T-helper 2 cell treated with Interferon-gamma antibody and Interleukin-4, amounts not matched to agents 100 ng/mL and 5 ng/mL, for 36 hours (primary cell): ENCODE measurements at regions not wholly inside any gene's neighbourhood (a gene's known extent, or its start where the extent isn't known, plus 50 kb on each side); places are given as distances from the start of the nearest gene placed in this dataset.

Experiments
- intact Hi-C: fragments of 100-400 bp; cut with micrococcal nuclease; formaldehyde crosslinking; loops from one replicate; pipeline ENCODE4 v1.15.1; 2023

- intact Hi-C loops = no loop called here
These were observed 200.6 kb upstream of the SFRP2 start for GRCh38 chr4:153989505-153989904.

- intact Hi-C loops = no loop called here
These were observed 199.8 kb upstream of the SFRP2 start for GRCh38 chr4:153988492-153989363.

DNA sequence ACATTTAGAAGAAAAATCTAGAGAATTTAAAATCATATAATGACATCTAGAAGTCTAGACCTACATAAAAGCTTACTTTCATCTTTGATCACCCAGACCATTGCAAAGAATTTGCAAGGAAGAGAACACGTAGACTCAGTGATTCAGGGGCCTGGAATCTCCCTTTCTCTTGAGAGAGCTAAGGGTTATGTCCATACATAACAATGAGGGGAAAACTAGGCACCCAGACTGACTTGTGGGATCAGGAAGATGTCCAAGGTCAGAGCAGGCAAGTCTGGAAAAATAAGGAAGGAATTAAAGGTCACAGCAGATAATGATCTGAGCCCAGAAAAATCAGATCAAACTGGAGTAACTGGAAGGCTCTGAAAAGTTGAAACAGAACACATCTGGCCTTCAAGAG, 198.4 kb upstream of the SFRP2 start:
- intact Hi-C loops = no loop called here

GRCh38 chr4:153976954-153977353, 188.1 kb upstream of the SFRP2 start:
- intact Hi-C loops = no loop called here

GRCh38 chr4:153974452-153974851, 185.6 kb upstream of the SFRP2 start:
- intact Hi-C loops = no loop called here

GRCh38 chr4:153973942-153974341, 185.1 kb upstream of the SFRP2 start:
- intact Hi-C loops = no loop called here

GRCh38 chr4:153971899-153972298, 183.0 kb upstream of the SFRP2 start:
- intact Hi-C loops = no loop called here

GRCh38 chr4:153970169-153970568, 181.3 kb upstream of the SFRP2 start:
- intact Hi-C loops = no loop called here

- intact Hi-C loops = no loop called here
These were observed 180.7 kb upstream of the SFRP2 start for GRCh38 chr4:153969542-153969941.

DNA sequence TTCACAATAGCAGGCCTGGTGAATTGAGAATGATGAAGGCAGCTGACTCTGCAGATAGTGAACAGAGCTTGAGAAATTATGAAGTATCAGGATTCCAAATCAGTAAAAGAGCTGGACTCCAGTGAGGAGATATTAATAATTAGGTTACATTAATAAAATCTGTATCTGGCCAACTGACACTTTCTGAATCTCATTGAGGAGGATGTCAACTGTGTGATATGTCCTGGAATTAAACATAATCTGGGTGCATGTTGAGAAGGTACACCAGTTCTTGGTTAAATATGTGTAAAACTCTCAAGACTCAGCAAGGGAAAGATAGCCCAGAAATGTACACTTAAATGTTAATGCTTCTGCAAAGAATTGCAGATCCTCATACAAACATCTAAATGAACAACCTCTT, 177.8 kb upstream of the SFRP2 start:
- intact Hi-C loops = no loop called here

GRCh38 chr4:153963216-153963615, 174.3 kb upstream of the SFRP2 start:
- intact Hi-C loops = no loop called here

DNA sequence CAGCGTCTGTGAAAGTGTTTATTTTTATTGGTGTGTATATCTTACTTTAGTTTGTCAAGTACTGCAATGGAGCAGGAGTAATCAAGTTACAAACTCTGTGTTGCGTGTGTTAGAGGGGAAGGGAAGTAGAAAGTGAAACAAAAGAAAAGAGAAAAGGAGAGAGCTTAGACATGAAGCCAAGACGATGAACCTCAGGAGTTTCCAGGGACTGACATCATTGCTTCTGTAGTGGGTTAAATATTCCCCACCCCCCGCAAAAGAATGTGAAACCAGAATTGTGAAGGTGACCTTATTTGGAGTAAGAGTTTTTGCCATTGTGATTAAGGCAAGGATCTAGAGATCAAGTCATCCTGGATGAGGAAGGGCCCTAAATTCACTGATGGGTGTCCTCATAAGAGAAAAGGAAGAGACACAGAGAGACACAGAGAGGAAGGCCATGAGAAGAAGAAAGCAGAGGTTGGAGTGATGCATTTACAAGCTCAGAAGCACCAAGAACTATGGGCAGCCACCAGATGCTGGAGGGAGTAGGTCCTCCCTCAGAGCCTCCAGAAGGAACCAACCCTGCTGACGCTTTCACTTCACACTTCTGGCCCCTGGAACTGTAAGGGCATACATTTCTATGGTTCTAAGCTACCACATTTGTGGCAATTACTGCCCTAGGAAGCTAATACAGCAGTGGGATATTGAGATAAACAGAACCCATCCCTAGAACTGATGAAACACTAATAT, 173.6 kb upstream of the SFRP2 start:
- intact Hi-C loops = no loop called here

DNA sequence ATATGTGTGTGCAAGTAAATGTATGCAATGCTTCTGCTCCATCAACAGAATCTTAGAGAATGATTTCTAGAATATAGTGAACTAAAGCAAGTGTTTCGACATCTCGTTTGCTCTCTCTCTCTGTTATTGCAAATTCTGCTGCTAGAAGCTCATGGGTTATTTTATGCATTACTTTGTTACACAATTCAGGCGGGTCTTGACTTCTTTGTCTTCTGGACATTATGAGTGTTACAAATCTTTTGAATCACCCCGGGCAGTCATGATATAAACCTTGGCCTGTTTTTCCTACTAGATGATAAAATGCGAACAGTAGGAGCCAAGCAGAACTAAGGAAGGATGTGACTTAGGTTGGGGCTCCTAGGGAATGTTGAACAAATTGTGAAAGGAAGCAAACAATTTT, 166.4 kb upstream of the SFRP2 start:
- intact Hi-C loops = no loop called here

DNA sequence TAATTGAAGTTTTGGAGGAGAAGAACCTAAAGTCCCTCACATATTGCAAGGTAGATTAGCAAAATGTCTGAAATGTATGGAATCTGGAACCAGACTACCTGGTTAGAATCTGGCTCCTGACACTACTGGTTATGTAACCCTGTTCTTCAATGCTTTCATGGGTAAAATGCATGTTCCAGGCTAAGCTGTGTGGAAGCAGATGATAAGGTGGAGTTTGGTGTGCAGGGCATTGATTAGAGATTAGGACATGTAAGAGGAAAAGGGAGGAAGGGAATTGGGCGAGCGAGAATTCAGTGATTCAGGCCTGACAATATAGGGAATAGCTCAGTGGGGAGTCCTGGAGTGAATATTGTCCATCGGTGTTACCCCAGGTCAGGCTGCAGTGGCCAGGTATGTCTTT, 165.8 kb upstream of the SFRP2 start:
- intact Hi-C loops = no loop called here

DNA sequence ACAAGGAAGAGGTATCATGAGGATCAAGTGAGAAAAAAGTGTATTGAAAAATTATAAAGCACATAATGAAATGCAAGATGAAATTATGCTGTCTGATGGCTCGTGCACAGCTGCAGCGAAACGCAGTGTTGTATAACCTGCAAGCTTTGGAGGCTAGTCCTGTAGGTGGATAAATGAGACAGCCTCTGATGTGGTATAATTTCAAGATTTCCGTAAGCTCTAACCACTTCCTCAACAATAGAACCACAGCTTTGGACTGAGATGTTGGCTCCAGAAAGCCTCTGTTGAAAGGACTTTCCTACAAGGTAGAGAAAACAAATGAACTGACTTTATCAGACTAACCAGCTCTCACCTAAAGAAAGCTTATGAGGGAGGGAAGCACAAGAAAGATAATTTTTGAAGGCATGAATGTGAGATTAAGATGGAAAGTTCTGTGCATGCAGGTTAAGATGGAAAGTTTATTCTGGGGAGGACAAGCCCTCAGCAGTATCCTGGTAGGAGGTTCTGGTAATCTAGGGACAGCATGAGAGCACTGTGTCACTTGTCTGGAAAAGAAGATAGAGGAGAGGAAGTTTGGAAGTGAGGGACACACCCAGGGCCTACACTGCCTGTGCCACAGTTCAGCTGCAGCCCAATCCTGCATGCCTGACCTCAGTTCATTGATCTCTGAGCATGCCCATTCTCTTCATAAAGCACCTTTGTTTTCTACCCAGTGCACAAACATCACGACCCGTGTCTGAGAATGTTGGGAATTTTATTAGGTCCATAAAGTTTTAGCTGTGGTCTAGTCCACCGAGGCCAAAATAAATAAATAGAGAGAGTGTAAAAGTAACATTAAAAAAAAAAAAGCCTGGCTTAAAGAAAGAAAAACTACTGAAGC, 161.5 kb upstream of the SFRP2 start:
- intact Hi-C loops = no loop called here

DNA sequence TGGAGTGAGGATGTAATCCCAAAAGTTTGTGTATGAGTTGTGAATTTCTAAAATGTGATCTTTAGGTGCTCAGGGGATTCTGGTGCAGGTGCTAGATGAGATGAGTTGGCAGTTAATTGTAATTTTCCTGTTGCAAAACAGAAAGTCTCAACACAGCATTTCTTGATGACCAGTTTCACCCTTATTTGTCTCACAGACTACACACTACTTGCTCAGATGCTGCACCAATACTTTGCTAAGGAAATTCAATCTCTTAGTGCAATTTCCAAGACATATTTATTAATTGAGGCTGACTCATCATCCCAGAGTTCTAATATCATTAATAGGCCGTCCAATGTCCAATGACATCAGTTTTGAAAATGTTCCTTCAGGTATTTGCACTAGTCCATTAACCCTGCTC, 159.2 kb upstream of the SFRP2 start:
- intact Hi-C loops = no loop called here

- intact Hi-C loops = no loop called here
These were observed 158.2 kb upstream of the SFRP2 start for GRCh38 chr4:153947124-153947523.

- intact Hi-C loops = no loop called here
These were observed 156.8 kb upstream of the SFRP2 start for GRCh38 chr4:153945704-153946103.

DNA sequence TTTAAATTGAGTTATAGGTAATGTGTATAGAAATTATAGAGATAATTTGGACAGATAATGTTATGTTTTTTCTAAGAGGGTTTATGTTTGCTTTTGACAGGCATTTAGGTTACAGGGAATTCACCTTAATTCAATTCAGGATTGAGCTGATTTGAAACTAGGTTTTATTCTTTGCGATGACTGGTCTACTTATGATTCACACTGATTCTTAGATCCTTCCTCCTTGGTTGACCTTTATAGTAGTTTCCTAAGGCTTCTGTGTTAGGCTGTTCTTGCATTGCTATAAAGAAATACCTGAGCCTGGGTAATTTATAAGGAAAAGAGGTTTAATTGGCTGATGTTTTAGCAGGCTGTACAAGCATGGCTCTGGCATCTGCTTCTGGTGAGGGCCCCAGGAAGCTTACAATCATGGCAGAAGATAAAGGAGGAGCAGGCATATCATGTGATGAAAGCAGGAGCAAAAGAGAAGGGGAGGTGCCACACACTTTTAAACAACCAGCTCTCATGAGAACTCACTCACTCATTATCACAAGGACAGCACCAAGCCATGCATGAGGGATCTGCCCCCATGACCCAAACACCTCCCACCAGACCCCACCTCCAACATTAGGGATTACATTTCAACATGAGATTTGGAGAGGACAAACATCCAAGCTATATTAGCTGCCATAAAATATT, 155.0 kb upstream of the SFRP2 start:
- intact Hi-C loops = no loop called here

GRCh38 chr4:153940916-153941315, 152.0 kb upstream of the SFRP2 start:
- intact Hi-C loops = no loop called here

- intact Hi-C loops = no loop called here
These were observed 150.7 kb upstream of the SFRP2 start for GRCh38 chr4:153939570-153939969.
